Liver (tissue), 7 donors: ENCODE measurements at regions not wholly inside any gene's neighbourhood (a gene's known extent, or its start where the extent isn't known, plus 50 kb on each side); places are given as distances from the start of the nearest gene placed in this dataset.

Experiments
- DNase-seq: peaks from one replicate; pipeline ENCODE4 v3.0.0-alpha.2; 2017; ENCODE audit warnings: low spot score
- H3K27ac ChIP-seq, 2 donors: one replicate each; pipeline ENCODE4 v1.7.0; 2013; ENCODE audit warnings: inconsistent platforms in 2 of 2, low read length in 2 of 2, control low read depth in 1 of 2, low read depth in 1 of 2, mild to moderate bottlenecking in 1 of 2
- H3K27me3 ChIP-seq, 4 donors: one replicate each; pipeline versions ENCODE4 v1.6.1 to v1.7.0; 2013; ENCODE audit warnings: low read length in 3 of 4, inconsistent platforms in 1 of 4, mild to moderate bottlenecking in 1 of 4, moderate library complexity in 1 of 4; ENCODE audit not compliant: control insufficient read depth in 4 of 4, insufficient read depth in 4 of 4
- H3K36me3 ChIP-seq, 4 donors: one replicate each; pipeline versions ENCODE4 v1.6.1 to v1.7.0; 2013; ENCODE audit warnings: low read length in 3 of 4, mild to moderate bottlenecking in 3 of 4, low read depth in 1 of 4, moderate library complexity in 1 of 4; ENCODE audit not compliant: control insufficient read depth in 4 of 4, insufficient read depth in 3 of 4
- H3K4me1 ChIP-seq, 4 donors: one replicate each; pipeline versions ENCODE4 v1.6.1 to v1.7.0; 2013; ENCODE audit warnings: low read length in 3 of 4, mild to moderate bottlenecking in 3 of 4, moderate library complexity in 1 of 4; ENCODE audit not compliant: control insufficient read depth in 4 of 4, insufficient read depth in 4 of 4
- H3K4me3 ChIP-seq, 3 donors: one replicate each; pipeline versions ENCODE4 v1.6.1 to v1.7.0; 2013; ENCODE audit warnings: low read length in 3 of 3, control low read depth in 1 of 3, low read depth in 1 of 3, mild to moderate bottlenecking in 1 of 3
- H3K9ac ChIP-seq, 2 donors: one replicate each; pipeline ENCODE4 v1.7.0; 2013; ENCODE audit warnings: low read length in 2 of 2, mild to moderate bottlenecking in 2 of 2, moderate library complexity in 2 of 2, control low read depth in 1 of 2, low read depth in 1 of 2
- H3K9me3 ChIP-seq, 4 donors: one replicate each; pipeline versions ENCODE4 v1.6.1 to v1.7.0; 2013; ENCODE audit warnings: low read length in 3 of 4; ENCODE audit not compliant: control insufficient read depth in 4 of 4
- EGR1 ChIP-seq, 2 donors: IDR thresholded peaks; 2 replicates each; pipeline ENCODE4 v1.6.1; 2016 to 2018; ENCODE audit warnings: antibody characterized with exemption in 2 of 2, low read depth in 2 of 2
- FOXA1 ChIP-seq: IDR thresholded peaks from 2 replicates; pipeline ENCODE4 v1.6.1; 2016; ENCODE audit warnings: antibody characterized with exemption
- FOXA2 ChIP-seq: IDR thresholded peaks from 2 replicates; pipeline ENCODE4 v1.6.1; 2016; ENCODE audit warnings: antibody characterized with exemption
- GABPA ChIP-seq, 2 donors: IDR thresholded peaks in 1 of 2; conservative IDR thresholded peaks in 1 of 2; 2 replicates each; pipeline ENCODE4 v1.6.1; 2016; ENCODE audit warnings: antibody characterized with exemption in 2 of 2, mild to moderate bottlenecking in 1 of 2, moderate library complexity in 1 of 2
- HNF4A ChIP-seq, 2 donors: conservative IDR thresholded peaks; 2 replicates each; pipeline ENCODE4 v1.6.1; 2016; ENCODE audit warnings: antibody characterized with exemption in 2 of 2, mild to moderate bottlenecking in 2 of 2
- HNF4G ChIP-seq: IDR thresholded peaks from 2 replicates; pipeline ENCODE4 v1.6.1; 2016; ENCODE audit warnings: antibody characterized with exemption
- JUND ChIP-seq, 2 donors: IDR thresholded peaks; 2 replicates each; pipeline ENCODE4 v1.6.1; 2016; ENCODE audit warnings: antibody characterized with exemption in 2 of 2
- NR2F2 ChIP-seq: IDR thresholded peaks from 2 replicates; pipeline ENCODE4 v1.6.1; 2016; ENCODE audit warnings: antibody characterized with exemption
- RAD21 ChIP-seq, 2 donors: IDR thresholded peaks; 2 replicates each; pipeline ENCODE4 v1.6.1; 2016; ENCODE audit warnings: antibody characterized with exemption in 2 of 2, mild to moderate bottlenecking in 2 of 2
- SP1 ChIP-seq: IDR thresholded peaks from 2 replicates; pipeline ENCODE4 v1.6.1; 2018; ENCODE audit warnings: antibody characterized with exemption, mild to moderate bottlenecking
- TAF1 ChIP-seq: conservative IDR thresholded peaks from 2 replicates; pipeline ENCODE4 v1.6.1; 2016; ENCODE audit warnings: antibody characterized with exemption, mild to moderate bottlenecking
- YY1 ChIP-seq: IDR thresholded peaks from 2 replicates; pipeline ENCODE4 v1.6.1; 2016; ENCODE audit warnings: antibody characterized with exemption, mild to moderate bottlenecking
- WGBS: extraction: QIAGEN DNeasy Blood & Tissue Kit; methylation state at CpG from one replicate; pipeline ENCODE4 v1.1.7; 2013; 5-methylcytosine and 5-hydroxymethylcytosine counted together
- TF ChIP-seq, protein P1 (sequence below): IDR thresholded peaks from 2 replicates; pipeline ENCODE4 v1.6.1; 2016; ENCODE audit warnings: antibody characterized with exemption
- TF ChIP-seq, protein P2 (sequence below): IDR thresholded peaks from 2 replicates; pipeline ENCODE4 v1.6.1; 2016; ENCODE audit warnings: antibody characterized with exemption
- donor health status: healthy.
- donor health status: healthy.
- donor health status: healthy.
- donor health status: healthy.

DNA sequence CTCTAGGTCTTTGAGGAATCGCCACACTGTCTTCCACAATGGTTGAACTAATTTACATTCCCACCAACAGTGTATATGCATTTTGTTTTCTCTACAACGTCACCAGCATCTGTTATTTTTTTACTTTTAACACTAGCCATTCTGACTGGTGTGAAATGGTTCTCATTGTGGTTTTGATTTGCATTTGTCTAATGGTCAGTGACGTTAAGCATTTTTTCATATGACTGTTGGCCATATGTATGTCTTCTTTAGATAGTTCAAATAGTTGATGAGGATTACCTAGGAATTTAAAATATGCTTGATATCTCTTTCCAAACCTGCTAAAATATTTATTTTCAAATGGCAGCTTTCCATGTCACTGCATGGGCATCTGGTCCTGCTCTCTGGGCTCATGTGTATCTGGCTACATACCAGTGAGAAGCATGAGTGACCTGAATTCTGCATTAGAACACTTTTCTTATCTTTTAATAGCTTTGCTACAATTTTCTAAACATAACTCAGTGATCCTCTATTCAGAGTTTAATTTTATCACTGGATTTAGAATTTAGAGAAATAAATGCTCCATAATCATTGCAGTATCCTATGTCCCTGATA is 95.8 kb upstream of the ADAMTS16 start:
- no peak for TF ChIP-seq SP1
- no peak for TF ChIP-seq FOXA2
- TF ChIP-seq GABPA (IDR thresholded peaks at IDR 0.05 in 1 of 2, conservative IDR thresholded peaks at IDR 0.05 in 1 of 2): no peak
- no peak for TF ChIP-seq JUND (IDR thresholded peaks at IDR 0.05)
- no peak for TF ChIP-seq TAF1
- TF ChIP-seq, protein P1, sequence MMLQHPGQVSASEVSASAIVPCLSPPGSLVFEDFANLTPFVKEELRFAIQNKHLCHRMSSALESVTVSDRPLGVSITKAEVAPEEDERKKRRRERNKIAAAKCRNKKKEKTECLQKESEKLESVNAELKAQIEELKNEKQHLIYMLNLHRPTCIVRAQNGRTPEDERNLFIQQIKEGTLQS: no peak
- TF ChIP-seq FOXA1: no peak
- TF ChIP-seq, protein P2, sequence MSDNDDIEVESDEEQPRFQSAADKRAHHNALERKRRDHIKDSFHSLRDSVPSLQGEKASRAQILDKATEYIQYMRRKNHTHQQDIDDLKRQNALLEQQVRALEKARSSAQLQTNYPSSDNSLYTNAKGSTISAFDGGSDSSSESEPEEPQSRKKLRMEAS: no peak
- TF ChIP-seq NR2F2: no peak
- TF ChIP-seq HNF4G: no peak
- Histone ChIP-seq H3K27ac (no peak overlapping the region), H3K36me3 (no peaks in the 10 kb centered on the region), H3K4me3 (no peak overlapping the region), H3K4me1 (no peaks in the 10 kb centered on the region), H3K9ac (no peak overlapping the region), H3K27me3 (no peaks in the 10 kb centered on the region), H3K9me3 (no peaks in the 10 kb centered on the region)
- WGBS: 80% methylated on average over 3 of the region's 3 CpGs
- no peak for DNase-seq

DNA sequence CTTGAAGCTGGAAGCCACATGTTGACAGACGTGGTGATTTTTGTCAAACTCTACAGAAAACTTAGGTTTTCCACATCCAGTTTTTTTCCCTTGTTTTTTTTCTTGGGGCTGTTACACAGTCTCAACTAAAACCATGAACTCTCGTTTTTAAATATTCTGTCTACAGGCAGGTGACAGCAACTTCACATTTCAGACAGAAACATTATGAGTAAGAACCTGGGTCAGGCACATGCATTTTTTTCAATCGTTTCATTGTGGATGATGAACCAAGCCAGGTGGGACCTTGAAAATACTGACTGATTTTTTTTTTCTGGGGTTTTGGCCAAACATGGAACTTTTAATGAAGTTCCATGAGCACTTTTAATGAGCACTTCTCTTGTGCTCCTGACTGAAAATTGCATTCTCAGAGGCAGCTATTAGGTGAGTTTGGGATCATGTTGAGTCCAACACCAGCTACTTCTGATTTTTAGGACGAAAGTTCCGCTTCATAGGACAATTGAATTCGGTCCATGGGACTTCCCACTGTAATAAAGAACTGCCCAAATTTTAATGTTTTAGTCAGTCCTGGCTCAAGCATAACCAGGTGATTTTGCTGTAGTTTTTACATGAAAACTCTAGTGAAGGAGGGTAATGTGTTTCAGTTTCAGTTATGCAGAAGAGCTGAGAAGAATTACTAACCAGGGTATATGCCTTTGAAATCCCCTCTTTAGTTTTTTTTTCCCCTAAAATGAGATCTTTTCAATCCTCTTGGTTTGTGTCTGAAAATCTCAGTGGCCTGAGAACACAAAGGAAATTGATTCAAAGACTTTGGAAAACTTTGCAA is 93.2 kb upstream of the ADAMTS16 start:
- H3K9me3 ChIP-seq: no peaks in the 10 kb centered on the region
- no peaks in the 10 kb centered on the region for H3K4me1 ChIP-seq
- H3K27me3 ChIP-seq: no peaks in the 10 kb centered on the region
- H3K36me3 ChIP-seq: no peaks in the 10 kb centered on the region
- H3K27ac ChIP-seq: no peak overlapping the region
- WGBS: 77% methylated on average over 6 of the region's 6 CpGs
- DNase-seq: no peak
- TF ChIP-seq, protein P1: no peak
- no peak for TF ChIP-seq TAF1
- TF ChIP-seq RAD21 (IDR thresholded peaks at IDR 0.05): no peak
- H3K4me3 ChIP-seq: no peak overlapping the region
- H3K9ac ChIP-seq: no peak overlapping the region

DNA sequence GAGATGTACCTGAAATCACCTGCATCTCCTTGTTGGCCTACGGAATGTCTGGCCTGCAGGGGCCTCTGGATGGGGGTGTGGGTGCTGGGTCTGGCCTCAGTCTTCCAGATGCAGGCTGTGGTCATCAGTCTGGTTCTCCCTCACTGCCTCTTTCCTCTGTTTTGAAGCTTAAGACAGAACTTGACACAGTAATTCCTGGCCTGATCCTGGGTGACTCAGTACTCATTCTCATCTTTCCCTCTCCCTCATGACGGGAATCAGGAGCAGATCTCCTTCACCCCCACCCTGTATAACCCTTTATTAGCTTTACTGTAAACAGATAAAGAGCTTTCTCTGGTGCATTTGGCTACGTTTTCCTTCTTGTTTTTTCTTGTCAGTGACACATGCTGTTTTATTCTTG is 89.3 kb upstream of the ADAMTS16 start:
- H3K4me3 ChIP-seq: no peak overlapping the region
- TF ChIP-seq GABPA (IDR thresholded peaks at IDR 0.05 in 1 of 2, conservative IDR thresholded peaks at IDR 0.05 in 1 of 2): no peak
- no peak for TF ChIP-seq SP1
- no peak for TF ChIP-seq HNF4G
- no peak overlapping the region for H3K27ac ChIP-seq
- 57% methylated on average over 3 of the region's 3 CpGs for WGBS
- no peaks in the 10 kb centered on the region for H3K9me3 ChIP-seq
- peaks cover 0 to 2% (median 0%) of the 10 kb centered on the region in 4 donors for H3K27me3 ChIP-seq
- no peaks in the 10 kb centered on the region for H3K4me1 ChIP-seq
- no peaks in the 10 kb centered on the region for H3K36me3 ChIP-seq
- DNase-seq: no peak
- H3K9ac ChIP-seq: no peak overlapping the region

DNA sequence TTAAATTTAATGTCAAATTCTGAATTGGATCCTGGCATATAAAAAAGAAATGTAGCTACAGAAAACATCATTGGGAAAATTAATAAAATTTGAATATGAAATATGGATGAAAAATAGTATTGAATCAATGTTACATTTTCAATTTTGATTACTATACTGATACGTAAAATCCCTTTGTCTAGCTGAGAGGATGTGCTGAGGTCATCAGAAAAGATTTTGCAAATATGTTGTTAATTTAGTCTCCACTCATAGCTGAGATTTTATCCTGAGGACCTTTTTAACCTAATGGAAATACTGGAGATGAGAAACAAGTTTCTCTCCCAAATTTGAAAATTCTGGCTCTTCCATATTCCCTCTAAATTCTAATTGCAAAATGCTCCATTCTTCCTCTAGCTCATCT is 84.4 kb upstream of the ADAMTS16 start:
- no peaks in the 10 kb centered on the region for H3K9me3 ChIP-seq
- no peak overlapping the region for H3K27ac ChIP-seq
- H3K27me3 ChIP-seq: peaks cover 0 to 2% (median 0%) of the 10 kb centered on the region in 4 donors
- H3K9ac ChIP-seq: no peak overlapping the region
- TF ChIP-seq TAF1 (no peak), SP1 (no peak), RAD21 (IDR thresholded peaks at IDR 0.05) (no peak), FOXA1 (no peak), GABPA (IDR thresholded peaks at IDR 0.05 in 1 of 2, conservative IDR thresholded peaks at IDR 0.05 in 1 of 2) (no peak), EGR1 (IDR thresholded peaks at IDR 0.05; ENCODE audit: low read depth in 2 of 2) (no peak), YY1 (no peak), HNF4A (conservative IDR thresholded peaks at IDR 0.05) (no peak)
- H3K4me1 ChIP-seq: no peaks in the 10 kb centered on the region
- no peak overlapping the region for H3K4me3 ChIP-seq
- no peaks in the 10 kb centered on the region for H3K36me3 ChIP-seq
- WGBS: 86% methylated on average over 1 of the region's 1 CpG
- no peak for DNase-seq
